DMS79 (cell line): ENCODE measurements at regions not wholly inside any gene's neighbourhood (a gene's known extent, or its start where the extent isn't known, plus 50 kb on each side); places are given as distances from the start of the nearest gene placed in this dataset.

Experiments
- DNase-seq: peaks from one replicate; lab custom pipeline; 2025; lab: John Stamatoyannopoulos, UW

DNA sequence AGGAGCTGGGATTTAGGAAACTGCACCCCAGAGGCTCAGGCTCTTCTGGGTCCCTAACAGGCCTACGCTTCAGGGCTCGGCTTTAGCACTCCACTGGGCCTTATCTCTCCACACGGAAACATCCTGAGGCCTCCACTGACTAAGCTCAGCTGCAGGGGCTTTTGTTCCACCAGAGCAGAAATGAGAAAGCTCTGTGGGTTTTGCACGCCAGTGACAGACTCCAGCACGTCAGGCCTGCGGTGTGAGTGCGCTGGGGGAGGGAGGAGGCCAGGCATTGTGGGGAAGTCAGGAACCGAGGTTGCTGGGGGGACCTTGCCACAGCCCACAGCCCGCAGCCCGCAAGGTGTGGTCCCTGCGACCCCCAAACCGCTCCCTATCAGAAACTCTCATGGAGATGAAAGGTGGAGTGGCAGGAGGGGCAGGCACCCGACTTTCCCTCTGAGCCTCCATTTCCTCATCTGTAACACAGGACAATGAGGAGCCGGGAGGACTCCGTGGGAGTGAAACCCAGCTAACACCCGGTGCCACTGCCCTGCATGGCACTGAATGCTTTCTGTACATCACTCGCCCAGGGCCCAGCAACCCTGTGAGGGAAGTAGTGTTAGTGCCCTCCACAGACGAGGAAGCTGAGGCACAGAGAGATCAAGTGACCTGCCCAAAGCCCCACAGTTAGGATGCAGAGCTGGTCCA lies 106.5 kb downstream of the TPRA1 start:
- no peak for DNase-seq

DNA sequence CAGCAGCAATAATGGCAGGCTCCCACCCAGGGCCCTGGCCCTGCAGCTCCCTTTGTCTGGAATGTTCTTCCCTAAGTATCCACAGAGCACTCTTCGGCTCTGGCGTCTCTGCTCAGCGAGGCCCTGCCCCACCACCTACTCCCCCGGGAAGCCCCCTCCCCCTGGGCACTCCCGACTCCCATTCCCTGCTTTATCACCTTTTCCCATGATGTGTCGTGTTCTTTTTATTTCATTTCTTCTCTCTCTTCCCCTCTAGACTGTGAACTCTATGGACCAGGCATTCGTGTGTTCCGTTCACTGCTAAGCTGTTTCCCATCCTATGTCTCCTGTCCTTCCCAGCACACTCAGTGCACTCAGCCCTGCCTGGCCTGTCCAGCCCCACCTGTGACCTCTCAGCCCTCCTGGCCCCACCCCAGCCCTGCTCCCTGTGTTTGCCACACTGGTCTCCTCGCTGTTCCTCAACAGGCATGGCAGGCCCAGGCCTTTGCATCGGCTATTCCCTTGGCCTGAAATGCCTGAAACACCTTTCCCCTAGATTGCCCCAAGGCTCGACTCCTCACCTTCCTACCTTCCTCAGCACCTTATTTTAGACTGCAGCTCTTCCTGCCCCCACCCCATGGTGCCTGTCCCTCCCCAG lies 107.4 kb downstream of the TPRA1 start:
- DNase-seq = no peak

DNA sequence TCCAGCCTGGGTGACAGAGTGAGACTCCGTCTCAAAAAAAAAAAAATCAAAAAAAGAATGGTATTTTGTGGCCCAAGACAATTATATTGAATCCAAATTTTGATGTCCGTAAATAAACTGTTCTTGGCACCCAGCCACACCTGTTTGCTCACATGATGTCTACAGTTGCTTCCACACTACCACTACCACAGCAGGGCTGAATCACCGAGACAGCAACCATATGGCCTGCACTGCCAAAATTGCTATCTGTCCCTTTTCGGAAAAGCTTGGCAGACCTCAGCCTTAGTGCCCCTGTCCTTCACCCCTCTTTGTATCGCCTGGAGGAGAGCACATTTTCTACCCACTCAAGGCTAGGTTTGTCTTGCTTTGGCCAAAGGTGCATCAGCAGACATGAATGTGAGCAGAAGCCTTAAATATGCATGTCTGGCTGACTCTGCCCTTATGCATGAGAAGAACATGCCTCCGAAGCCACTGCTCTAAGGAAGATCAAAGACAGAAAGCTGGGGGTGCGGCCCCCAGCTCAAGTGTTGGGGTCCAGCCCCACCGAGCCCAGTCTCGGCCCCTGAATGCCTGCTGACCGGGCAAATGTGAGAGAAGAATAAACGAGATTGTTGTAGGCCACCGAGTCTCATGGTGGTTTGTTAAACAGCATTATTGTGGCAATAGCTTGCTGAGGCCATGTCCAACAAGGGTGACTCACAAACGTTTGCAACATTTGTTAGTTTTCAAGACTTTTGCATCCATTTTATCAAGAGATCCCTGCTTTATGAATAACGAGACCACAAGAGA lies 108.1 kb downstream of the TPRA1 start:
- no peak for DNase-seq

DNA sequence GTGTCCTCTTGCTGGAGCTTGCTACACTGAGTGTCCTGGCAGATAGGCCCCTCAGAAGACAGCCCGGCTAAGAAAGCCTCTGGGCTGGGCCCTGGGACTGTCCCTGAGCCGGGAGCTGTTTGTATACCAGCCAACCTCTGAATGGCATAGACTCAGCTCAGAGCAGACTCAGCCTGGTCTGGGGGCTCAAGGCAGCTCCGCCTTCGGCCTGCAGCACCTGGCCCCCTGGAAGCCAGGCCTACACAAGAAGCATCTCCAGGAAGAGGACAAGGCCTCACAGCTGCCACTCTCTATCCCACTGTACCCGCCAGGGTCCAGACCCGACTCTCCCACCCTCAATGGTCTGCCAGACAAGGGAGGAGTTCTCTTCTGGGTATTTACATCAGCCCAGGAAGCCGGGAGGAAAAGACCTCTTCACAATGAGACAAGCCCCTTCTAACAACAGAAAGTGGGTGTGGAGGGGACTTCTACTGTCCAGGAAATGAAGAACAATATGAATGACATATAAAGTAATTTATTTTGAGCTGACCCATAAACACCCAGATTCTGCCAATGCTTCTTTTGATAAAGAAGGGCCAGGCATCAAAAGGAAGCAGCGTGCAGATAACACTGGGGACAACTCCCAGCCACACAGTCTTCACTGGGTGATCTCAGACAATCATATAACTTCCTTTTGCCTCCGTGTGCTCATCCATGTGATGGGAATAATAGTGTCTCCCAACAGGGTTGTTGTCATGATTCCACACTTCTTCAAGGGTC lies 110.2 kb downstream of the TPRA1 start:
- DNase-seq = no peak

DNA sequence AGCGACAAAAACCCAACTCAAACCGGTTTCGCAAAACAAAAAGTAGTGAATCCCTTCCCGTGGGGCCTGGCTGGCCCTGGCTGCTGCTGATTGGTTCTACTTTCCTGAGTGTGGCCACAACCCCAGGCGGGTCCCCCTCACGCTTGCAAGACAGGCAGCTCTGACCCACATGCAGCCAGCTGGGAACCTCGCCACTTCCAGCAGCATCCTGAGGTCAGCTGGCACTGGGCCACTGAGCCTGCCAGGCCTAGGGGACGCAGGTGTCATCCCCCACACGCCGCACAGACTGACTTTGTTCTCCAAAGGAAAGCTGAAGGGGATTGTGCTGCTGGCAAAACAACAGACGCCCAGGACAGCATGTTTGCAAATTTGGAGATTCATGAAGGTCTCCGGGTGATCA lies 111.1 kb downstream of the TPRA1 start:
- DNase-seq = no peak

DNA sequence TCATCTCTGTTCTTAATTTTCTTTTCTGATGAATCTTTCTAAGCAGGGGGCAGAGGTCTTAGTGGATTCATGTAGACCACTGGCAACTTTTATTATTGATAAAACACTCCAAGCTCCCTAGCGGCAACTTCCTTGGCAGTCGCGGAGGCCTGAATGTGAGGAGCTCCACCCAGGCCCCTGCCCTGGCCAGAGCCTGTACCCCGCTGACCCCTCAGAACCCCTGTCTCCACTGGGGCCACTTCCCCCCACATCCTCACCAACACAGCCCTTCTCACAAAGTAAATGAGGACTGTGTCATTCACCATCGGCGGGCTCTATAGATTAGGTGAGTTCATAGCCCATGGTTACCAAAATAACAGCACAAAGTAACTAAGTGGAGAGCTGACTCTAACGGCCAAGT lies 111.6 kb downstream of the TPRA1 start:
- no peak for DNase-seq

DNA sequence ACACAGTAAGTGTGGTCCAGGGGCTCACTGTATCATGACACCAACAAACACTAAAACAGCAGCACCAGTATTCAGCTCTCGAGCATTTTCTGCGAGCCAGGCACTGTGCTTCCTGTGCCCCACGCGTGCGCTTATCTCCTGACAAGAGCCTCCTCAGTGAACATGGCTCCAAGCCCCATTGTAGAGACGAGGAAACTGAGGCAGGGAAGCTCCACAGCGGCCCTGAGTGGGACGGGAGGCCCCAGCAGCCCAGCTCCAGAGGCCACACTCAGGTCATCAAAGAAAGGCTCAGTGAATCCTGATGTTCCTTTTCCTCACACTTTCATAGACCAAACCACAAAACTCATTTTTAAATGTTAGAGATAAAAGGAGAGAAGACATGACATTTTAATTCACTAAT lies 113.1 kb downstream of the TPRA1 start:
- DNase-seq = no peak

DNA sequence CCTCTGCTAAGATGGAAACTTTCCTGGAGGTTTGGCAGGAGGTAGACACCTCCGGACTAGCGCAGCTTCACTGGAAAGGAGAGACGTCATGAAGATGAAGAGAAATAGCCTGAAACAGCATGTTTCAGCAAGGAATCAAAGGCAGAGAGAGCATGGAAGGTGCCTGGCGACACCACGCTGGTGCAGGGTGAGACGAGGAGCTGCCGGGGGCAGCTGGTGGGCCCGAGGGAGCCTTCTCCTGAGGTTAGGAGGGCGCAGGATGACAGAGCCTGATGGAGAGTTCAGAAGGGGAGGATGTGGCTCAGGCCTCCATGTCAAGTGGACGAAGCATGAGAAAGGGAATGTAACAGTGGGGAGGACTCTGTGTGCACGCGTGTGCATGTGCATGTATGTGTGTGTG lies 113.6 kb downstream of the TPRA1 start:
- DNase-seq = no peak

DNA sequence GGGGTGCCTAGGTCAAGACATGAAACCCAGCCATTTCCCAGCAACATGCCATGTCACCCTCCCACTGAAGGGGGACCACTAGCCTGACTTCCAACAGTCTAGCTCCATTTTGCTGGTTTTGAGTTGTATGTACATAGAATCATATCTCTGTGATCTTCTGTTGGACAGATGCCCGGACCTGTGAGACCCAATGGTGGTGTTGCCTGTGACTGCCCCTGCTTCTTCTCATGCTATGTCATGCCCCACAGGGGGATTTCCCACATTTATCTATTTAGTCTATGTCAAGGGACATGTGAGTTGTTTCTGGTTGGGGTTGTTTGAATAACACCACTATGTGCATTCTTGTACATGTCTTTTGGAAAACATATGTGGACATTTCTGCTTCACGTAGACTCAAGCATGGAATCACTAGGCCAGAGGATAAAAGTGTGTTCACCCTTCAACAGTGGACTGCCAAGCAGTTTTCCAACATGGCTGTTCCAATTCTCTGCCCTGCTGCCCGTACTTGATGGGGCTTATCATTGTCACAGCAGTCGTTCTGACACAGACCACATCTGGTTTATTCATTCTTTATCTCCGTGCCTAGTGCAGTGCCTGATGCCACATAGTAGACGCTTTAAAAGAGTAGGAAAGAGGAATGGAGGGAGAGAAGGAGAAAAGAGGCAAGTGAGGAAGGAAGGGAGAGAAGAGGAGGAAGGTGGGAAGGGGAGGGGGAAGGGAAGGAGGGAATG lies 114.4 kb downstream of the TPRA1 start:
- no peak for DNase-seq

DNA sequence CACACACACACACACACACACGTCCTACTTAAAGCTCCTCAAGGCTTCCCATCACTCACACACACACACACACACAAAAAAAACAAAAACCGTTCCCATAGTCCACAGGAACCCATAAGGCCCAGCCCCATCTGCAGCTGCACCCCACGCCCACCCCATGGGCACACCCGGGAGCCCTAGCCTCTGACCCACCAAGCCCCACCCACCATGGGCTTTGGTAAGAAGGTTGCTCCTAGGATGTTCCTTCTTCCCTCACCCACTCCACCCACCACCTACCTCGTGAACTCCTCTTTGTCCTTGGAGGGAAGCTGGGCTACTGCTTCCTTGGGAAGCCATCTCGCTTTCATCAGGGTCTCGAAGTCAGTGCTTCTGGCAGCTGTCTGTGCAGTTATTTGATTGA lies 115.1 kb downstream of the TPRA1 start:
- no peak for DNase-seq

DNA sequence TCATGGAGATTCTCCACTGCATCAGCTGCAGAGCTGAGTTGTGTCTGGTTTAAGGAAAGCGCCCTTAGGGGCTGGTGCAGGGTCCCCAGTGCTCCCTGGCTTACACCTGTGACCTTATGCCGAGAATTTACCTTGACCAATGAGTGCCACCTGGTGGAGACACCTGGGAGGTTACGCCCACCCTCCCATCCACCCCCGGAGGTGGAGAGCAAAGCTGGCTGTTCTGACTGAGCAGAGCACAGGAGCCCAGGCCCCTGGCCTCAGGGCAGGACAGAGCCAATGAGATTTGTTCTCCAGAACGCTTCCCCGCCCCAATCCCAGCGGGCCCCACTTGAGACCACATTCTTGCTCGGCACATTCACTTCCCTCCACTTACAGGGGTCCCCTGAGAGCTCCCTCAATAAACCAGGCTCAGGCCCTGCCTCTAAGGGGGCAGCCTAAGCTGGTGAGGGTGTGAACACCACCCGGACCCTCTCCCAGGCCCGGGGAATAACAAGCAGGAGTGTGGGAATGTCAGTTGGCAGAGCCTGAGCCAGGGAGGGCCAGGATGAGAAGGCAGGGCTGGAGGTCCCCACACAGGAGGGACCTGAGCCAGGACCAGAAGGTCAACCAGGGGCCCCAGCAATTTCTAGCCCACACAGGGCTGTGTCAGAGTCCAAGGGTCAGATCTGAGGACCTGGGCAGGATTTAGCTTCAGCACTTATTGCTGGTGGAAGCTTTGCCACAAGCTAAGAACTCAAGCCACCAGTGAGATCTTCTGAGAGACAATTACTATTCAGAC lies 117.1 kb downstream of the TPRA1 start:
- DNase-seq = peak; percentile 2

DNA sequence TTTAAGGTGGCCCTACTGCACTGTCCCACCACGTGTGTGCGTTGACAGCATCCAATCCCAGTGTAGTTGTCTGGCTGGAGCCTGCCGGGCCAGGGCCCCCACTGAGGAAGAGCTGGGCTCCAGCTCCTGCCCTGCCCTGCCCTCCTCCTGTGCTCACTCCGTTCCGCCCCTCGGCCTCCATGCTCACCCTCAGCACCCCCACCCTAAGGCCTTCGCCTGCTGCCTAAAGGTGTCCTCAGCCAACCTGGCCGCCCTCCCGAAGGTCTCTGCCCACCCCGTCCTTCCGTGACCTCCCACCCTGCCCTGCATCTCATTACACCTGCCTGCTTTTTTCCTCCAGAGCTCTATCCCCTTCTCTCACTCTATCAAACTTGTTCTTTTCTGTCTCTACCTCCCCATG lies 118.0 kb downstream of the TPRA1 start:
- no peak for DNase-seq

DNA sequence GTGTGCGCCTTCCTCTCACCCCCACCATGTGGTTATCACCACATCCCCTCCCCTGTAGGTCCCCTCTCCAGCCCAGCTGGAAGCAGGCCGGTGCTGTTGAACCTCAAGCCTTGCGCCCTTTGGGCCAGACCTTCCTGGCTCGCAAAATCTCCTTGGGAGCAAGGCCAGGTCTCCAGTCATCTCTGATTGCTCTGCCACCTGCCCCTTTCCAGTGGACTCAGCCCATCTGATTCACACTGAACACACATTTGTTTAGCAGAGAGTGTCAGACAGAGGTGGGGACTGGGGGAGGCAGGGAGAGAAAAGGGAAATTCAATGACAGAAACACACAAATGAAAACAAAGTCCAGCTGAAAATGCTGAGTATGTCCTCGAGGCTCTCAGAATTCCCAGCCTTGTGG lies 119.4 kb downstream of the TPRA1 start:
- DNase-seq = no peak

DNA sequence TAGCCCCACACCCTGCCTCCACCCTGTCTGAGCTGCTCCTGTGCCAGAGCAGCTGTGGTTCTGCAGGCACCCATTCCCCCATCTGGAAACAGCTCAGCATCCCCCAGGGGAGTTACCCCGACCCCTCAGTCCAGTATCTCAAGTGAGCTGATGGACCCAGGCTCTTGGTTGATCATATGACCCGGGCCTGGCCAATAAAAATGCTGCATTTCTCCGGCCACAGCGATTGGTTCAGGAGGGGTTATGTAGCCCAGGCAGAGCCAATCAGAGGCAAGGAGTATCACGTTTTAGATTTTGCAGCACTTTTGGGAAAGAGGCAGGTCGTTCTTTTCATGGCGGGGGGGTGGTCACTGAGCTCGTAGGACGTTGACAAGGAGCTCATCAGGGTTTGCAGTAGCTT lies 120.8 kb downstream of the TPRA1 start:
- no peak for DNase-seq

DNA sequence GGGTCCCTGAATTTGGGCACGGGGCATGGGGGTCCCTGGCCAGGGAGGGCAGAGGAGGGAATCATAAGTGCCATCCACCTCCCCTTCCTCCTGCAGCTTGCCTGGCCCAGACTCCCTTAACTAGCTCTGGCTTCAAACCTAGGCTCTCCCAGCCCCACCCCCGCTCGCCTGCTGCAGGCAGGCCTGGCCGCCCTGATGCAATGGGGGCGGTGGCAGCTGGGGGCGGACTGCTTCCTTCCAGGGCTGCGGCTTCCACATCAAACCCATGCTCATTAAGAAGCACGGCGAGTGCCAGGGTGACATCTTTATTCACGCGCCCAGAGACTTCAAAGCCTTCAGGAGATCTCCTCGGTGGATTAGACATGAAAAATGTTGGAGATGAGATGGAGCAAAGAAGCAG lies 123.1 kb downstream of the TPRA1 start:
- no peak for DNase-seq

DNA sequence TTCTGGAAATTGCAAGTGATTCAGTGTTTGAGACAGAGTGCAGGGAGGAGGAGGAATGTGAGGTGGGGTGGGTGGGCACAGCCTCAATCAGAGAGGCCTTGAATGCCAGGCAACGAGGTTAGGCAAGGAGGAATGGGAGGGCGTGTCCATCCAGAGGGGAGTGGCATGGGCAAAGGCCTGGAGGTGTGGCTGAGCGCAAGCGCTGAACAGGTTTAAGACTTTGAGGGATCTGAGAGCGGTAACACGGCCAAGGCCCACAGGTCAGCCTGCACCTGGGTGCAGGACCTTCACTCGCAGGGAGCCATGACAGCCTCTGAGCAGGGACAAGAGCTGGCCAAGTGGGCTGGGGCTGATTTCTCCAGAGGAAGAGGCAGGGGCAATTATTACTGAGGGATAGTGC lies 125.9 kb downstream of the TPRA1 start:
- no peak for DNase-seq

DNA sequence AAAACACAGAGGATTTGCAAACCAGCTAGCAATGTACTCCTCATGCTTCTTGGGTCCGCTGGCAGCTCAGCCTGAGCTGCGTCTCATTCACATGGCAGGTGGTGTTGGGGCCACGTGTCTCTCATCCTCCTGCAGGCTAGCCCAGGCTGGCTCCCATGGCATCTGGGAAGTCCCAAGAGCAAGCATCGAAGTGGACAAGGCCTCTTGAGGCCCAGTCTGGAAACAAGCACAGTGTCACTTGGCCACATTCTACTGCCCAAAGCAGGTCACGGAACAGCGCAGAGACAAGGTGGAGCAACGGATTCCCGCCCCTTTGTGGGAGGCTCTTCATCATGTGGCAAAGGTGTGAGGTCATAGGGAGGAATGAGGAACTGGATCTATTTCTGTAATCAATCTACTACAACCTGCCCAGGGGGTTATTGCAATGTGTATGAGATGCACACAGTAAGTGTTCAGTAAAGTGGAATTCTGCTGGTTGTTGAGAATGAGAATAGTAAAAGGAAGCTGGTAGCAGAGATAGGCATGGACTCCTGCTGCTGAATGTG lies 128.3 kb downstream of the TPRA1 start:
- no peak for DNase-seq

DNA sequence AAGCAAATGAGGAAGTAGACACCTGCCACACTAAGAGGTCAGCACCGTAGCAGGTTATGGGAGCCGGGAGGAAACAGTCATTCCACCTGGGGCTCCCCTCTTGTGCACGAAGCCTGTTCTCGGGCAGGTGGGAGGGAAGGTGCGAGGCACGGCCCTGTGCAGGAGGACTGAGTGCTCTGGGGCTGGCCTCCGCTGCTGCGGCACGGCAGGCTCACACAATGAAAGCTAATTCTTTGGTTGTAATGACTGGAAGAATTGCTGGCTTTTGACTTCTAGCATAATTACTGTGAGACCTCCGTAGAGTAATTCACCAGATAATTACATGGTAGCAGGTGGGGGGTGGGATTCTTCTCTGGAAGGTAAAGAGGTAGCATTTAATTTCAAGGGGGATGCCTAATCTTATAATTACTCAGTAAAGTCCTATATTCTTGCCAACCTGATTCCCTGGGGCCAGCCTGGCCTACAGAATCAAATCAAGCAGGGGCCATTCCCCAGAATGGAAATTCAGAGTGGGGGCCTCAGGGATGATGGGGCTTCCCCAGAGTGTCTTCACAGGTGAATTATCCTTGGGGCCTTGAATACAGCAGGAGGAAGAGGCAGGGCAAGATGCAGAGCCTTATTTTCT lies 129.1 kb downstream of the TPRA1 start:
- DNase-seq = peak; percentile 29

DNA sequence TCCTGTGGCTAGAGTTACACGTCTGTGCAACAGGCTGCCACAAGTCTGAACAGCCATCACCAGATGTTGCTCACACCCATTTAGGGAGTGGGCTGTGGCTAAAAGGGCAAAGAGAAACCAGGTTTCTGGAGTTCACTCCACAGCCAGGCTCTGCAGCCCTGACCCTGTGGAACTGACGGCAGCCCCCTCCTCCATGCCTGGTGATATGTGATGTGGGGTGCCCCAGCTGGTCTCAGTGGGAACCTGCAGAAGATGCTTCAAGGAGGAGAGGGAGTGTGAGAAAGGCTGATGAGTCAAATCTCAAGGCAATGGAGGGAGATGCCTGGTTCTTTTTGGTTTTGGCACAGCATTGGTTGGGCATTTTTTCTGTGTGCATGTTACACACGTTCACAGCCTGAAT lies 130.6 kb downstream of the TPRA1 start:
- DNase-seq = no peak
